Activated T-cell treated with anti-CD3 and anti-CD28 coated beads, Interleukin-2, amount 50 U/mL, for 24 hours (primary cell): ENCODE measurements at regions not wholly inside any gene's neighbourhood (a gene's known extent, or its start where the extent isn't known, plus 50 kb on each side); places are given as distances from the start of the nearest gene placed in this dataset.

Experiments used
- DNase-seq: peaks from one replicate; pipeline ENCODE4 v3.0.0-alpha.2; 2020
- H3K27ac Mint-ChIP-seq: 2 replicates; pipeline ENCODE4 v1.8.0; 2020; ENCODE audit warnings: mild to moderate bottlenecking, mixed read lengths
- H3K27me3 Mint-ChIP-seq: 2 replicates; pipeline ENCODE4 v1.8.0; 2020; ENCODE audit warnings: mixed read lengths
- H3K36me3 Mint-ChIP-seq: 2 replicates; pipeline ENCODE4 v1.8.0; 2020; ENCODE audit warnings: low read depth, mixed read lengths
- H3K4me1 Mint-ChIP-seq: 2 replicates; pipeline ENCODE4 v1.8.0; 2020; ENCODE audit warnings: low read depth, mixed read lengths
- H3K4me3 Mint-ChIP-seq: 2 replicates; pipeline ENCODE4 v1.8.0; 2020; ENCODE audit warnings: mild to moderate bottlenecking, moderate library complexity, mixed read lengths
- H3K9me3 Mint-ChIP-seq: 2 replicates; pipeline ENCODE4 v1.8.0; 2020; ENCODE audit warnings: mixed read lengths

DNA sequence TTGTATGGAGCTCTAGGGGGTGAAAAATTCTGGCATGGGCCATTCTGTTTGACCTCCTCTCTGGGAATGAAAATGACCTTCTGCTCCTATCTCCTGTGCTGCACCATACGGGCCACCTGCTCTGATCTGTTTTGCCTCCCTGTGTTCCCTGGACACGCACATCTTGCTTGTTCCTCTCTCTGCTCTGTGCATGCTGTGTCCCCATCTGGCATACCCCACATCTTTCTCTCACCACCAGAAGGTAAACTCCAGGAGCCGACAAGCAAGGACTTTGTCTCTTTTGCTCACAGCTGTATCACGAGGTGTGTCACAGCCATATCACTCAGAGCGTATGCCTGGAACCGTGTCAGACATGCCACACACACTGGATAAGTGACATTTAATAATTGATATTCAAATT, 208.4 kb upstream of the DTNBP1 start:
- H3K4me3 Mint-ChIP-seq, result no peak overlapping the region
- H3K9me3 Mint-ChIP-seq, result no peaks in the 10 kb centered on the region
- no peak for DNase-seq
- no peaks in the 10 kb centered on the region for H3K36me3 Mint-ChIP-seq
- H3K4me1 Mint-ChIP-seq, result peaks cover 11% of the 10 kb centered on the region
- H3K27ac Mint-ChIP-seq, result no peak overlapping the region
- H3K27me3 Mint-ChIP-seq, result peaks cover 32% of the 10 kb centered on the region

GRCh38 chr6:15870333-15871043, 207.7 kb upstream of the DTNBP1 start:
- DNase-seq, result no peak
- H3K36me3 Mint-ChIP-seq, result no peaks in the 10 kb centered on the region

GRCh38 chr6:15864708-15865062, 201.9 kb upstream of the DTNBP1 start:
- Mint-ChIP-seq H3K27ac (no peak overlapping the region), H3K36me3 (no peaks in the 10 kb centered on the region), H3K9me3 (no peaks in the 10 kb centered on the region), H3K4me1 (peaks cover 2% of the 10 kb centered on the region), H3K27me3 (peaks cover 8% of the 10 kb centered on the region), H3K4me3 (no peak overlapping the region)
- DNase-seq, result no peak

More at GRCh38 chr6:15870333-15871043, 207.7 kb upstream of the DTNBP1 start:
- no peak overlapping the region for H3K27ac Mint-ChIP-seq
- H3K4me1 Mint-ChIP-seq, result peaks cover 4% of the 10 kb centered on the region
- H3K27me3 Mint-ChIP-seq, result peaks cover 32% of the 10 kb centered on the region
- H3K9me3 Mint-ChIP-seq, result no peaks in the 10 kb centered on the region
- no peak overlapping the region for H3K4me3 Mint-ChIP-seq

DNA sequence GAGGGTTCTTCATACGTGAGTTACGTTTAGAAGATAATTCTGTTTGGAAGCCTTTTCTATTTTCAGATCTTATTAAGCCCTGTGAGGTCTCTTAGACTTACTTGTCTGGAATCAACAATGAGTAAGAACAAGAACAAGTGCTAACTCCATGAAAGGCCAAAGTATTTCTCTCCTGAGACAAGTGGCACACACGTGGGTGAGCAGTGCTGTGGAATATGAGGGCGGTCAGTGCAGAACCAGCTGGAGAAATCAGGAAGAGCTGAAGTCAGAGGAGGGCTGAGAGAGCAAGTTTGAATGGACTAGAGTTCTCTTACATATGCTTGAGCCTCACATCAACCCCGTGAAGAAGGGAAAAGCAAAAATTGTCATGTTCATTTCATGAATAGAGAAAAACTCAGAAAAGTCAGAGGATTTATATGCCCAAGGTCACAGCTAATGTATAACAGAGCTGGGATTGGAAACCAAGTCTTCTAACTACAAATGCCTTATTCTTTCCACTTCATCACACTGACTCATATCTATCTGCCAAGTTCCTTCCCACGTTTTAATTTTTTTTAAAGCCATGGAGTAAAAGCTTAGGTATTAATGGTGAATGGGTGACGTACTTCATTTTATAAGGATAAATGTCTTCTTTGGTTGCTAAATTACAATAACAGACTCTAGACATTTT, 201.3 kb upstream of the DTNBP1 start:
- Mint-ChIP-seq H3K4me1 (peaks cover 2% of the 10 kb centered on the region), H3K36me3 (no peaks in the 10 kb centered on the region), H3K27ac (no peak overlapping the region), H3K9me3 (no peaks in the 10 kb centered on the region), H3K4me3 (no peak overlapping the region), H3K27me3 (peaks cover 8% of the 10 kb centered on the region)
- no peak for DNase-seq

DNA sequence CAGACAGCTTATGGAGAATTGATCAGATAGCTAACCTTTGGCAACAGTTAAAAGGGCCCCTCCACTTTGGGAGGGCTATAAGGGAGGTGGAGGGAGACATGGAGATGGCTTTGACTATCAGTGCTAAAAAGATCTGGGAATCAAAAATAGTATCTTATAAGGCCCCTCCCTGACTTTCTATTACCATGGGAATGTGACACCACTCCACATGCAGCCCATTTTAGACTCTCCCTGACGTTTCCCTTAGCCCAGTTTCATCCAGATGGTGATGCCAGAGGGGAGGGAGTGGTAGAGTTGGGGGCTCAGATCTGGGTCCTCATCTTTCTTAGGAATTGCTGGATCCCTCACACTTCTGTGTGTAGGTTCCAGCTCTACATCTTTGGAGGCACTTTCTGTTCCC, 200.0 kb upstream of the DTNBP1 start:
- peaks cover 18% of the 10 kb centered on the region for H3K27me3 Mint-ChIP-seq
- H3K4me3 Mint-ChIP-seq, result no peak overlapping the region
- no peak overlapping the region for H3K27ac Mint-ChIP-seq
- no peak for DNase-seq
- peaks cover 2% of the 10 kb centered on the region for H3K4me1 Mint-ChIP-seq
- H3K36me3 Mint-ChIP-seq, result no peaks in the 10 kb centered on the region
- no peaks in the 10 kb centered on the region for H3K9me3 Mint-ChIP-seq

DNA sequence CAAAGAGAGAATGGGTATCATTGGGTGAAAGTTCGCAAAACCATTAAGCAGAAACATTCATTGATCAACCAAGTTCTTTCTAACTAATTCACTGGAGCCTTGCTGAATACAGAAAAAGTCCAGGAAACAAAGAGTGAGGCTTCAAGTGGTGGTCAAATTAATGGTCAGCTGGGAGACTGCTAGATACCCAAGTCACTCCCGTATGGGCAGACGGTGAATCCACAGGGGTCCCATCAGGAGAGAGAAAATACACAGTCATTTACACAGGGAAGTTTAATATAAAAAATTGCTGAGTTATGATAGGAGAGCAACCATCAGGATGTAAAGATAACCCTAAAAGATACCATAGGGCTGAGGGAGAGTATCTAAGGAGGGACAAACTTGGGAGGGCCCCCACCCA, 198.7 kb upstream of the DTNBP1 start:
- peaks cover 2% of the 10 kb centered on the region for H3K4me1 Mint-ChIP-seq
- H3K27ac Mint-ChIP-seq, result no peak overlapping the region
- H3K9me3 Mint-ChIP-seq, result no peaks in the 10 kb centered on the region
- DNase-seq, result no peak
- no peaks in the 10 kb centered on the region for H3K36me3 Mint-ChIP-seq
- peaks cover 14% of the 10 kb centered on the region for H3K27me3 Mint-ChIP-seq
- no peak overlapping the region for H3K4me3 Mint-ChIP-seq

DNA sequence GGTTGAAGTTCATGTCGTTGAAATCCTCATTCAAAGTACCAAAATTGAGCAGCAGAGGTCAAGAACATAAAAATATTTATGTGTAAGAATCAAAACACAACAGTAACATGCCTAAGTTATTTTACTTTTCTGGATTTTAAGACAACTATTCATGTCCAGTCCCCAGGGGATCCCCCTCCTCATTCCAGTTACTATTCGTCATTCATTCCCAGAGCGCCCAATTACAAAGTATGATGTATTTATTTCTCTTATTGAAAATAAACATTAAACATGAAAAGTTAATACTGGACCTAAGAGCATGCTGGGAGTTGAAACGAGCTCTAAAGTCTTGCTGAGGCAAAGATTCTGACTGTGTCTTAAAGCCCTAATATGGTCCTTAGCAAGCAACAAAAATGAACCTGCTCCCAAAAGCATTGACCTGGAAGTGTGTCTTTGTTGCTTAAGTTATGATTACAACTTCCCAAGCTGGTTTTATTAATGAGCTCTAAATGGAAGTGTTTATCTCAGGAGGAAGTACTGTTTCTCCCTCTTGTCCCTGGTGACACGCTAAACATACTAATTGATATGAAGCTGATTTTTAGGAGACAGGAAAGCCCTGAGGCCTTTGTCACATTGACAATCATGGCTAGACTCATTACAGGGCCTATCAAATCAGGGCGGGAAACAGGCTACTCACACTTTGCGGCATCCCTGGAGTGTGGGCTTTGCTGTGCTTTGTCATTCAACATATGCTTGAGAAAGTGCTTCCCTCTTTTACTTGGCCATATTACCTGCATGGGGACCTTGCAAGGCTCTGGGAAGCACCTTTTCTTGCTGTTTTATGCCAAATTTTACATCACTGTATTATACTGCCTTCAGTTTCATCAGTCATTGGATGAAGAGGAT, 192.2 kb upstream of the DTNBP1 start:
- H3K4me3 Mint-ChIP-seq, result no peak overlapping the region
- peaks cover 24% of the 10 kb centered on the region for H3K27me3 Mint-ChIP-seq
- DNase-seq, result no peak
- H3K9me3 Mint-ChIP-seq, result no peaks in the 10 kb centered on the region
- H3K4me1 Mint-ChIP-seq, result peaks cover 3% of the 10 kb centered on the region
- no peaks in the 10 kb centered on the region for H3K36me3 Mint-ChIP-seq
- no peak overlapping the region for H3K27ac Mint-ChIP-seq

DNA sequence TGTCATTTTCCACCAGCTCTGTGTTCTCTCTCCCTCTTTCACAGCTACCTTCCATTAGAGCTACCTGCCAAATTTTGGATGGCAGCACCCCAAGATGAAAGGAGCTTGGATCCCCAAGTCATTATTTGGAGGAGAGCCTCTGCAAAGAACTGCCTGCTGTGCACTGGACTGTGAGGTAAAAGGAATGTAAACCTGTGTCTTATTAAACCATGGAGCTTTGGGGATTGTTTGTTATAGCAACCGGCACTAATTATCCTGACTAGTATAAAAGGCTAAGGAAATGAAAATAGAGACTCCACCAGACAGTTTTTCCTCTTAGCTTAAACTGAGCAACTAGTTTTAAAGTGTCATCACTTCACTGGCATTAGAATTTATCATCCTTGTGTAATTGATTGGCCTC, 191.6 kb upstream of the DTNBP1 start:
- Mint-ChIP-seq H3K27ac (no peak overlapping the region), H3K4me1 (peaks cover 3% of the 10 kb centered on the region), H3K9me3 (no peaks in the 10 kb centered on the region), H3K27me3 (peaks cover 25% of the 10 kb centered on the region), H3K4me3 (no peak overlapping the region), H3K36me3 (no peaks in the 10 kb centered on the region)
- no peak for DNase-seq

DNA sequence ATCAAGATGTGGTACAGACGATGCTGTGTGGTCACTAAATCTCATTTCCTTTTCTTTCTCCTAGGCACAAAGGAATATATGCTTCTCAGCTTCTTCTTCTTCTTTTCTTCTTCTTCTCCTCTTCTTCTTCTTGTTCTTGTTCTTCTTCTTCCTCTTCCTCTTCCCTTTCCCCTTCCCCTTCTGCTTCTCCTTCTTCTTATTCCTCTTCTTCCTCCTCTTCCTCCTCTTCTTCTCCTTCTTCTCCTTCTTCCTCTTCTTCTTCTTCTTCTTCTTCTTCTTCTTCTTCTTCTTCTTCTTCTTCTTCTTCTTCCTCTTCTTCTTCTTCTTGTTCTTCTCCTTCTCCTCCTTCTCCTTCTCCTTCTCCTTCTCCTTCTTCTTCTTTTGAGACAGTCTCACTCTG, 190.4 kb upstream of the DTNBP1 start:
- Mint-ChIP-seq H3K4me1 (peaks cover 3% of the 10 kb centered on the region), H3K27ac (no peak overlapping the region), H3K4me3 (no peak overlapping the region), H3K36me3 (no peaks in the 10 kb centered on the region), H3K27me3 (peaks cover 16% of the 10 kb centered on the region), H3K9me3 (no peaks in the 10 kb centered on the region)
- no peak for DNase-seq

GRCh38 chr6:15852289-15852688, 189.5 kb upstream of the DTNBP1 start:
- Mint-ChIP-seq H3K36me3 (no peaks in the 10 kb centered on the region), H3K4me1 (peaks cover 3% of the 10 kb centered on the region), H3K9me3 (no peaks in the 10 kb centered on the region), H3K27me3 (peaks cover 12% of the 10 kb centered on the region), H3K27ac (no peak overlapping the region), H3K4me3 (no peak overlapping the region)
- DNase-seq, result no peak

GRCh38 chr6:15849395-15849794, 186.6 kb upstream of the DTNBP1 start:
- Mint-ChIP-seq H3K4me1 (peaks cover 3% of the 10 kb centered on the region), H3K27me3 (peaks cover 12% of the 10 kb centered on the region), H3K36me3 (no peaks in the 10 kb centered on the region), H3K9me3 (no peaks in the 10 kb centered on the region), H3K27ac (no peak overlapping the region), H3K4me3 (no peak overlapping the region)
- DNase-seq, result no peak

- Mint-ChIP-seq H3K4me3 (no peak overlapping the region), H3K27me3 (peaks cover 19% of the 10 kb centered on the region), H3K4me1 (no peaks in the 10 kb centered on the region), H3K9me3 (no peaks in the 10 kb centered on the region), H3K27ac (no peak overlapping the region), H3K36me3 (no peaks in the 10 kb centered on the region)
- DNase-seq, result no peak
Observed at GRCh38 chr6:15845492-15845891, 182.7 kb upstream of the DTNBP1 start.

DNA sequence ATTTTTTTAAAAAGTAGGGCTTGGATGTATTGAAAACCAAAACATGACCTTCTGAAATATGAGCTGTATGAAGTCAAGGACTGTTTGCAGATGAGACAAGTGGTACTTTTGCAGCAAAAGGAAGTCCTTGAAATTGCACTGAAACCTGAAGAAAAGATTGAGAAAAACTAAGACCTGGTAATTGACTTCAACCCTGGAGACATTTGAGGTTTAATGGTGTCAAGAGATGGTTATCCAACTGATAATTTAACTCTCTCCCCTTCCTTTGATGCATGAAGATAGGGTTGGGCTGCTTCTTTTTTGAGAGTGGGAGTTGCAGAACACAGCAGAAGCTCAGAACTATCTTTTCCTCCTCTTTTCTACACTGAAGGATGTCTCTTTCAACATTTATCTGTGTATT, 180.9 kb upstream of the DTNBP1 start:
- H3K4me1 Mint-ChIP-seq, result no peaks in the 10 kb centered on the region
- H3K27me3 Mint-ChIP-seq, result peaks cover 17% of the 10 kb centered on the region
- DNase-seq, result no peak
- no peak overlapping the region for H3K27ac Mint-ChIP-seq
- no peaks in the 10 kb centered on the region for H3K36me3 Mint-ChIP-seq
- no peak overlapping the region for H3K4me3 Mint-ChIP-seq
- H3K9me3 Mint-ChIP-seq, result no peaks in the 10 kb centered on the region

- H3K9me3 Mint-ChIP-seq, result no peaks in the 10 kb centered on the region
- no peak for DNase-seq
- H3K36me3 Mint-ChIP-seq, result no peaks in the 10 kb centered on the region
- no peak overlapping the region for H3K4me3 Mint-ChIP-seq
- no peak overlapping the region for H3K27ac Mint-ChIP-seq
- H3K4me1 Mint-ChIP-seq, result no peaks in the 10 kb centered on the region
- peaks cover 17% of the 10 kb centered on the region for H3K27me3 Mint-ChIP-seq
Observed at GRCh38 chr6:15843226-15843625, 180.4 kb upstream of the DTNBP1 start.

DNA sequence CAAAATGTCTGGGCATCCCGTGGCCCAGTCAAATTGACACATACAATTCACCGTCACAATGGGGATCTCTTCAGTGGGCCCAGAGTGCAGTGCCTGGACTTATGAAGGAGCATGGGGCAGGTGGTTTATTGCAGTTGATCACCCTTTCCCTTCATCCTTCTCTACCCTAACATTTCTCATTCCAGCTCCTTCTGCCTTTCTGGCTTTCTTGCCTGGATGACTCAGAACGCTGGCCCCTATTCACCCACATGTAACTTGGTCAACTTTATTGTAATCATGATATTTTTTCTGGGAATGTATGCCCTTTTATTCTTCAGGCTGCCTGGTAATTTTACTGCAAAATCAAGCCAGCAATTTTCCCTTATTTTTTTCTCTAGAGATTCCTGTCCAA, 179.9 kb upstream of the DTNBP1 start:
- Mint-ChIP-seq H3K9me3 (no peaks in the 10 kb centered on the region), H3K27me3 (peaks cover 17% of the 10 kb centered on the region), H3K4me1 (peaks cover 2% of the 10 kb centered on the region), H3K27ac (no peak overlapping the region), H3K36me3 (no peaks in the 10 kb centered on the region), H3K4me3 (no peak overlapping the region)
- DNase-seq, result no peak
